A204.1 (cell line): ENCODE measurements at regions not wholly inside any gene's neighbourhood (a gene's known extent, or its start where the extent isn't known, plus 50 kb on each side); places are given as distances from the start of the nearest gene placed in this dataset.

ENCODE experiments used
- FAIRE-seq: peaks from 2 replicates; lab custom pipeline; 2012; peaks lifted over from hg19 to GRCh38; lab: Jason Lieb, UNC

GRCh38 chr3:189455641-189456417 is 175.4 kb upstream of the TP63 start:
- FAIRE-seq = no peak

- FAIRE-seq = no peak
Observed at GRCh38 chr3:189457201-189457607, 174.0 kb upstream of the TP63 start.

- no peak for FAIRE-seq
Observed at GRCh38 chr3:189457631-189458412, 173.4 kb upstream of the TP63 start.

GRCh38 chr3:189458528-189458927 is 172.7 kb upstream of the TP63 start:
- FAIRE-seq = no peak

- no peak for FAIRE-seq
Observed at GRCh38 chr3:189459231-189459630, 172.0 kb upstream of the TP63 start.

GRCh38 chr3:189460511-189460910 is 170.7 kb upstream of the TP63 start:
- no peak for FAIRE-seq

- peak; percentile 53 for FAIRE-seq
Observed at GRCh38 chr3:189464799-189465198, 166.4 kb upstream of the TP63 start.

- no peak for FAIRE-seq
Observed at GRCh38 chr3:189466004-189466403, 165.2 kb upstream of the TP63 start.

GRCh38 chr3:189467451-189467850 is 163.7 kb upstream of the TP63 start:
- no peak for FAIRE-seq

- no peak for FAIRE-seq
Observed at GRCh38 chr3:189474944-189475343, 156.2 kb upstream of the TP63 start.

- FAIRE-seq = no peak
Observed at GRCh38 chr3:189477614-189478013, 153.6 kb upstream of the TP63 start.

- FAIRE-seq = no peak
Observed at GRCh38 chr3:189486556-189486955, 144.6 kb upstream of the TP63 start.

GRCh38 chr3:189488241-189488767 is 142.9 kb upstream of the TP63 start:
- no peak for FAIRE-seq

- FAIRE-seq = no peak
Observed at GRCh38 chr3:189490337-189490736, 140.9 kb upstream of the TP63 start.

GRCh38 chr3:189490749-189491148 is 140.4 kb upstream of the TP63 start:
- FAIRE-seq = no peak

GRCh38 chr3:189491831-189492230 is 139.4 kb upstream of the TP63 start:
- no peak for FAIRE-seq

- no peak for FAIRE-seq
Observed at GRCh38 chr3:189493271-189493670, 137.9 kb upstream of the TP63 start.

- no peak for FAIRE-seq
Observed at GRCh38 chr3:189494632-189495031, 136.6 kb upstream of the TP63 start.

GRCh38 chr3:189496375-189497138 is 134.6 kb upstream of the TP63 start:
- no peak for FAIRE-seq

GRCh38 chr3:189498995-189499704 is 132.0 kb upstream of the TP63 start:
- no peak for FAIRE-seq

GRCh38 chr3:189500299-189500698 is 130.9 kb upstream of the TP63 start:
- FAIRE-seq = no peak
